Testis (tissue), 2 donors: ENCODE measurements at regions not wholly inside any gene's neighbourhood (a gene's known extent, or its start where the extent isn't known, plus 50 kb on each side); places are given as distances from the start of the nearest gene placed in this dataset.
"Not testable (repeated sequence)": the region's sequence is repeated elsewhere in the genome, so short reads cannot be mapped to it uniquely, and the experiment has no call there.

ENCODE experiments used
- DNase-seq: peaks from one replicate; pipeline ENCODE4 v3.0.0-alpha.2; 2019
- H3K27ac ChIP-seq, 2 donors: fragments of 200-600 bp; sonication (generic); one replicate each; pipeline ENCODE4 v1.5.1; 2019
- H3K27me3 ChIP-seq: fragments of 200-600 bp; sonication (generic); one replicate; pipeline ENCODE4 v1.5.1; 2019
- H3K36me3 ChIP-seq: fragments of 200-600 bp; sonication (generic); one replicate; pipeline ENCODE4 v1.5.1; 2017; ENCODE audit warnings: low read depth; ENCODE audit errors: missing control alignments
- H3K4me1 ChIP-seq: fragments of 200-600 bp; sonication (generic); one replicate; pipeline ENCODE4 v1.5.1; 2019
- H3K4me3 ChIP-seq, 2 donors: fragments of 200-600 bp; sonication (generic); one replicate each; pipeline ENCODE4 v1.5.1; 2017 to 2019
- H3K9me3 ChIP-seq: fragments of 200-600 bp; sonication (generic); one replicate; pipeline ENCODE4 v1.5.1; 2017
- POLR2A ChIP-seq: fragments of 450-650 bp; IDR thresholded peaks from one replicate; pipeline ENCODE4 v1.6.1; 2017; ENCODE audit warnings: antibody characterized with exemption, mild to moderate bottlenecking, moderate library complexity
- WGBS, 2 donors: methylation state at CpG; one replicate each; pipeline ENCODE4 v1.1.5; 2018; 5-methylcytosine and 5-hydroxymethylcytosine counted together
- intact Hi-C: fragments of 100-400 bp; cut with DNase I; formaldehyde crosslinking; loops from one replicate; pipeline ENCODE4 v1.15.1; 2023; ENCODE audit warnings: low total_unique reads
- TF ChIP-seq, protein P1 (sequence below), 3 experiments: fragments of 450-650 bp in 2 of 3; fragments of 200-600 bp in 1 of 3; sonication (generic) in 1 of 3; IDR thresholded peaks; one replicate each; pipeline ENCODE4 v1.5.1; 2016 to 2019; ENCODE audit warnings: antibody characterized with exemption in 3 of 3, mild to moderate bottlenecking in 2 of 3, moderate library complexity in 1 of 3

- intact Hi-C loops, result loop anchor here (5.0 kb wide), 1 partner anchor 532 kb away; no protein-coding TSS in a partner anchor
- TF ChIP-seq, protein P1, sequence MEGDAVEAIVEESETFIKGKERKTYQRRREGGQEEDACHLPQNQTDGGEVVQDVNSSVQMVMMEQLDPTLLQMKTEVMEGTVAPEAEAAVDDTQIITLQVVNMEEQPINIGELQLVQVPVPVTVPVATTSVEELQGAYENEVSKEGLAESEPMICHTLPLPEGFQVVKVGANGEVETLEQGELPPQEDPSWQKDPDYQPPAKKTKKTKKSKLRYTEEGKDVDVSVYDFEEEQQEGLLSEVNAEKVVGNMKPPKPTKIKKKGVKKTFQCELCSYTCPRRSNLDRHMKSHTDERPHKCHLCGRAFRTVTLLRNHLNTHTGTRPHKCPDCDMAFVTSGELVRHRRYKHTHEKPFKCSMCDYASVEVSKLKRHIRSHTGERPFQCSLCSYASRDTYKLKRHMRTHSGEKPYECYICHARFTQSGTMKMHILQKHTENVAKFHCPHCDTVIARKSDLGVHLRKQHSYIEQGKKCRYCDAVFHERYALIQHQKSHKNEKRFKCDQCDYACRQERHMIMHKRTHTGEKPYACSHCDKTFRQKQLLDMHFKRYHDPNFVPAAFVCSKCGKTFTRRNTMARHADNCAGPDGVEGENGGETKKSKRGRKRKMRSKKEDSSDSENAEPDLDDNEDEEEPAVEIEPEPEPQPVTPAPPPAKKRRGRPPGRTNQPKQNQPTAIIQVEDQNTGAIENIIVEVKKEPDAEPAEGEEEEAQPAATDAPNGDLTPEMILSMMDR (IDR thresholded peaks at IDR 0.05), result no peak
- no peak for TF ChIP-seq POLR2A
- Histone ChIP-seq H3K9me3 (no peaks in the 10 kb centered on the region), H3K27me3 (no peaks in the 10 kb centered on the region), H3K4me3 (no peak overlapping the region), H3K36me3 (no peaks in the 10 kb centered on the region), H3K27ac (no peak overlapping the region), H3K4me1 (no peaks in the 10 kb centered on the region)
- DNase-seq, result no peak
- WGBS, 2 donors, result 95 to 100% methylated on average over 1 of the region's 1 CpG
These were observed 259.2 kb downstream of the MATN1 start for GRCh38 chr1:30464187-30464617.

GRCh38 chr1:30462826-30463425 is 260.5 kb downstream of the MATN1 start:
- Histone ChIP-seq H3K27ac (no peak overlapping the region), H3K9me3 (no peaks in the 10 kb centered on the region), H3K36me3 (no peaks in the 10 kb centered on the region), H3K27me3 (no peaks in the 10 kb centered on the region), H3K4me3 (no peak overlapping the region), H3K4me1 (no peaks in the 10 kb centered on the region)
- intact Hi-C loops, result loop anchor here (5.0 kb wide), 1 partner anchor 531 kb away; no protein-coding TSS in a partner anchor
- no peak for DNase-seq
- no peak for TF ChIP-seq POLR2A
- TF ChIP-seq, protein P1 (IDR thresholded peaks at IDR 0.05), result no peak
- 76 to 84% methylated on average over 4 to 10 of the region's 10 CpGs for WGBS, 2 donors

GRCh38 chr1:30462166-30462565 is 261.2 kb downstream of the MATN1 start:
- Histone ChIP-seq H3K9me3 (no peaks in the 10 kb centered on the region), H3K27ac (no peak overlapping the region), H3K4me1 (no peaks in the 10 kb centered on the region), H3K4me3 (no peak overlapping the region), H3K27me3 (no peaks in the 10 kb centered on the region), H3K36me3 (no peaks in the 10 kb centered on the region)
- DNase-seq, result no peak
- TF ChIP-seq, protein P1 (IDR thresholded peaks at IDR 0.05), result no peak
- TF ChIP-seq POLR2A, result no peak
- intact Hi-C loops, result loop anchor here (5.0 kb wide), 1 partner anchor 530 kb away; no protein-coding TSS in a partner anchor
- WGBS, 2 donors, result 73 to 76% methylated on average over 4 of the region's 4 CpGs

- Histone ChIP-seq H3K27me3 (no peaks in the 10 kb centered on the region), H3K4me3 (no peak overlapping the region), H3K36me3 (no peaks in the 10 kb centered on the region), H3K9me3 (no peaks in the 10 kb centered on the region), H3K4me1 (no peaks in the 10 kb centered on the region), H3K27ac (no peak overlapping the region)
- DNase-seq, result no peak
- intact Hi-C loops, result loop anchor here (5.0 kb wide), 1 partner anchor 529 kb away; no protein-coding TSS in a partner anchor
- TF ChIP-seq POLR2A, result no peak
- TF ChIP-seq, protein P1 (IDR thresholded peaks at IDR 0.05), result no peak
These were observed 261.7 kb downstream of the MATN1 start for GRCh38 chr1:30461640-30462039.

GRCh38 chr1:30460661-30461060 is 262.7 kb downstream of the MATN1 start:
- Histone ChIP-seq H3K27ac (no peak overlapping the region), H3K36me3 (no peaks in the 10 kb centered on the region), H3K4me3 (no peak overlapping the region), H3K9me3 (no peaks in the 10 kb centered on the region), H3K4me1 (no peaks in the 10 kb centered on the region), H3K27me3 (no peaks in the 10 kb centered on the region)
- no peak for TF ChIP-seq POLR2A
- TF ChIP-seq, protein P1 (IDR thresholded peaks at IDR 0.05), result no peak
- 35% methylated on average over 1 of the region's 1 CpG; no CpG with 5 or more reads in 1 of the 2 donors for WGBS, 2 donors
- intact Hi-C loops, result loop anchor here (5.0 kb wide), 1 partner anchor 528 kb away; no protein-coding TSS in a partner anchor
- DNase-seq, result no peak

DNA sequence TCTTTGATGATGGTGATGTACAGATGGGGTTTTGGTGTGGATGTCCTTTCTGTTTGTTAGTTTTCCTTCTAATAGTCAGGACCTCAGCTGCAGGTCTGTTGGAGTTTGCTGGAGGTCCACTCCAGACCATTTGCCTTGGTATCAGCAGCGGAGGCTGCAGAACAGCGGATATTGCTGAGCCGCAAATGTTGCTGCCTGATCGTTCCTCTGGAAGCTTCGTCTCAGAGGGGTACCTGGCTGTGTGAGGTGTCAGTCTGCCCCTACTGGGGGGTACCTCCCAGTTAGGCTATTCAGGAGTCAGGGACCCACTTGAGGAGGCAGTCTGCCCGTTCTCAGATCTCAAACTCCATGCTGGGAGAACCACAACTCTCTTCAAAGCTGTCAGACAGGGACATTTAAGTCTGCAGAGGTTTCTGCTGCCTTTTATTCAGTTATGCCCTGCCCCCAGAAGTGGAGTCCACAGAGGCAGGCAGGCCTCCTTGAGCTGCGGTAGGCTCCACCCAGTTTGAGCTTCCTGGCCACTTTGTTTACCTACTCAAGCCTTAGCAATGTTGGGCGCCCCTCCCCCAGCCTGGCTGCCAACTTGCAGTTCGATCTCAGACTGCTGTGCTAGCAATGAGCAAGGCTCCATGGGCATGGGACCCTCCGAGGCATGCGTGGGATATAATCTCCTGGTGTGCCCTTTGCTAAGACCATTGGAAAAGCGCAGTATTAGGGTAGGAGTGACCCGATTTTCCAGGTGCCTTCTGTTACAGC is 264.5 kb downstream of the MATN1 start:
- H3K36me3 ChIP-seq, H3K4me3 ChIP-seq, H3K27me3 ChIP-seq, H3K4me1 ChIP-seq, intact Hi-C loops, DNase-seq, H3K9me3 ChIP-seq, H3K27ac ChIP-seq: not testable (repeated sequence)
- 91 to 92% methylated on average over 8 to 13 of the region's 13 CpGs for WGBS, 2 donors
